Type B pancreatic cell (in vitro differentiated cells): ENCODE measurements at regions not wholly inside any gene's neighbourhood (a gene's known extent, or its start where the extent isn't known, plus 50 kb on each side); places are given as distances from the start of the nearest gene placed in this dataset.

Source experiments
- DNase-seq: peaks from one replicate; pipeline ENCODE4 v3.0.0; 2021; ENCODE audit warnings: mixed read lengths; ENCODE audit not compliant: unreplicated experiment; ENCODE audit errors: extremely low spot score
- H3K27ac Mint-ChIP-seq: 2 replicates; pipeline ENCODE4 v1.8.0; 2021; ENCODE audit warnings: mild to moderate bottlenecking, mixed read lengths
- H3K27me3 Mint-ChIP-seq: 2 replicates; pipeline ENCODE4 v1.8.0; 2021; ENCODE audit warnings: mixed read lengths
- H3K36me3 Mint-ChIP-seq: 2 replicates; pipeline ENCODE4 v1.8.0; 2021; ENCODE audit warnings: mixed read lengths
- H3K4me1 Mint-ChIP-seq: one replicate; pipeline ENCODE4 v1.8.0; 2021; ENCODE audit warnings: mixed read lengths; ENCODE audit not compliant: unreplicated experiment
- H3K4me3 Mint-ChIP-seq: 2 replicates; pipeline ENCODE4 v1.8.0; 2021; ENCODE audit warnings: mild to moderate bottlenecking, mixed read lengths
- H3K9me3 Mint-ChIP-seq: 2 replicates; pipeline ENCODE4 v1.8.0; 2021; ENCODE audit warnings: mixed read lengths
- TF ChIP-seq, protein P1 (sequence below): fragments of 200-600 bp; sonication (generic); conservative IDR thresholded peaks from 2 replicates; pipeline ENCODE4 v1.5.0; 2021; ENCODE audit warnings: antibody characterized with exemption, mild to moderate bottlenecking

DNA sequence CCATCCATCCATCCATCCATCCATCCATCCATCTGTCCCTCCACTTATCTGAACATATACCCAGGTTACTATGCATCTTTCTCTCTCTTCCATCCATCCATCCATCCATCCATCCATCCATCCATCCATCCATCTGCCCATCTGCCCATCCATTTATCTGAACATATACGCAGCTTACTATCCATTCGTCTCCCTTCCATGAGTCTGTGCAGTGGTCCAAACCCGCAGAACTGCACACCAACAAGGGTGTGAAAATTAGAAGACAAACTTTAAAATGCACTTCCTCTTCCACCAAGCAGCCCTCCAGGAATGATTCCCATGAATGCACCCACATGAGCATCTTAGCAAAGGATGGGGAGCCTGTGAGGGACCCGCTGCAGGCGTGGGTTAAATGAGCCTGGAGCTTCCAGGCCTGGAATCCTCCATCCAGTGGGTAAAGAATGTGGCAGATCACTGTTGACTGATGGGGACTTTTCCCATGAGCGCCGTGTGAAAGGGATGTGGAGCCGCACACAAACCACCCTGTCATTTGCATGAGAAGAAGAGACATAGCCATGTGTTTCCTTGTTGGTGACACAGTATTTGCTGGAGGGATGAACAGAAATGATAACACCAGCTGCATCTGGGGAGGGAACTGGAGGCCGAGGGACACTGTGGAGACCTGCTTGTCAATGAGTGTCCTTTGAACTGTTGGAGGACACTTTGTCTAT lies 376.6 kb downstream of the ADGRD1 start:
- Mint-ChIP-seq H3K9me3 (peaks cover 4% of the 10 kb centered on the region), H3K4me1 (no peaks in the 10 kb centered on the region), H3K27me3 (peaks cover 15% of the 10 kb centered on the region), H3K27ac (no peak overlapping the region), H3K36me3 (no peaks in the 10 kb centered on the region), H3K4me3 (no peak overlapping the region)
- TF ChIP-seq, protein P1, sequence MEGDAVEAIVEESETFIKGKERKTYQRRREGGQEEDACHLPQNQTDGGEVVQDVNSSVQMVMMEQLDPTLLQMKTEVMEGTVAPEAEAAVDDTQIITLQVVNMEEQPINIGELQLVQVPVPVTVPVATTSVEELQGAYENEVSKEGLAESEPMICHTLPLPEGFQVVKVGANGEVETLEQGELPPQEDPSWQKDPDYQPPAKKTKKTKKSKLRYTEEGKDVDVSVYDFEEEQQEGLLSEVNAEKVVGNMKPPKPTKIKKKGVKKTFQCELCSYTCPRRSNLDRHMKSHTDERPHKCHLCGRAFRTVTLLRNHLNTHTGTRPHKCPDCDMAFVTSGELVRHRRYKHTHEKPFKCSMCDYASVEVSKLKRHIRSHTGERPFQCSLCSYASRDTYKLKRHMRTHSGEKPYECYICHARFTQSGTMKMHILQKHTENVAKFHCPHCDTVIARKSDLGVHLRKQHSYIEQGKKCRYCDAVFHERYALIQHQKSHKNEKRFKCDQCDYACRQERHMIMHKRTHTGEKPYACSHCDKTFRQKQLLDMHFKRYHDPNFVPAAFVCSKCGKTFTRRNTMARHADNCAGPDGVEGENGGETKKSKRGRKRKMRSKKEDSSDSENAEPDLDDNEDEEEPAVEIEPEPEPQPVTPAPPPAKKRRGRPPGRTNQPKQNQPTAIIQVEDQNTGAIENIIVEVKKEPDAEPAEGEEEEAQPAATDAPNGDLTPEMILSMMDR, result no peak
- DNase-seq, result no peak

DNA sequence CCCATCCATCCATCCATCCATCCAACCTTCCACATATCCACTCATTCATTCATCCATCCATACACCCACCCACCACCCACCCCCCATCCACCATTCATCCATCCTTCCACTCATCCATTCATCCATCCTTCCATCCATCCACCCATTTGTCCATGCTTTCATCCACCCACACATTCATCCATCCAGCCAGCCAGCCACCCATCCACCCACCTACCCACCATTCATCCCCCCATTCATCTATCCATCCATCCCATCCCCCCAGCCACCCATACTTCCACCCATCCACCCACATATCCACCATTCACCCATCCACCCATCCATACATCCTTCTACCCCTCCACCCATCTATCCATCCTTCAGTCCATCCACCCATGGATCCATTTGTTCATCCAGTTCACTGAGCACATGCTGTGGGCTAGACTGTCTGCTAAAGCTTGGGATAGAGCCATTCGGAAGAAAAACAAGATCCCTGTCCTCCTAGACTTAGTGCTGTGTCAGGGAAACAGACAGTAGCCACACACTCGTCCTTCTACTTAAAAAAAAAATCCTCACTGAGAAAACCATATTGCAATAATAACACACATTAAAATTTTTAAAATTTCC lies 377.5 kb downstream of the ADGRD1 start:
- TF ChIP-seq, protein P1, result no peak
- Mint-ChIP-seq H3K27me3 (peaks cover 14% of the 10 kb centered on the region), H3K36me3 (no peaks in the 10 kb centered on the region), H3K27ac (no peak overlapping the region), H3K4me3 (no peak overlapping the region), H3K9me3 (peaks cover 4% of the 10 kb centered on the region), H3K4me1 (no peaks in the 10 kb centered on the region)
- no peak for DNase-seq

DNA sequence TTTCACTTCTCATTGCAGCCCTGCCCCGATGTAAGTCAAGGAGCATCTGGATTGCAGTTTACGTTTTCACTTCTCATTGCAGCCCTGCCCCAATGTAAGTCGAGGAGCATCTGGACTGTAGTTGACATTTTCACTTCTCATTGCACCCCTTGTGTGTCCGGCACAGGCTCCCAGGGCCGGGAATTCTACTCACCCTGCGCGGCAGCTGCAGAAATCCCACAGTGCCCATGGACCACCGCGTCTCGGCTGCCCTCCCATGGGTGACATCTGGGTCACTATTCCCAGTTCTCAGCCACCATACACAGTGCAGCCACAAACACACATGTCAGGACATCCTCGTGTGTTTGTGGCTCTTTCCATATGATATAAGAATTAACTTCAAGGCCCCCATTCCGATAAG lies 378.5 kb downstream of the ADGRD1 start:
- peaks cover 6% of the 10 kb centered on the region for H3K27me3 Mint-ChIP-seq
- no peak overlapping the region for H3K27ac Mint-ChIP-seq
- TF ChIP-seq, protein P1, result no peak
- H3K36me3 Mint-ChIP-seq, result no peaks in the 10 kb centered on the region
- no peak overlapping the region for H3K4me3 Mint-ChIP-seq
- H3K4me1 Mint-ChIP-seq, result no peaks in the 10 kb centered on the region
- DNase-seq, result no peak
- peaks cover 4% of the 10 kb centered on the region for H3K9me3 Mint-ChIP-seq

DNA sequence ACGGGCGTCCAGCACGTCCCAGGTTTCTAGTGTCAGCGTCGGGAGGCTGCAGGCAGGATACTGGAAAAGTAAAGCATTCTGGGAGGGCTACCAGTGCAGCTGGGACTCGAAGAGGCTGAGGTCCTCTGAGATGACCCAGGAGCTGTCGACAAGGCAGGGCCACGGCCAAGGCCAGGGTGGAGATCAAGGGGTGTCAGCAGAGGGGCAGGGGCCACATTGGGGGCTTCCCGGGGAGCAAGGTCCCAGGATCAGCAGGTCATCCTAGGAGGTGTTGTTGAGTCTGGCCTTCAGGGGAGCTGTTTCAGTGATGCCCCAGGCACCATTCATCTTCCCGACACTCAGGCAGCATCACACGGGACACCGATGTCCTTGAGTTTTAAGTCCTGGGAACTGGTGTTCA lies 377.8 kb upstream of the SFSWAP start:
- H3K27ac Mint-ChIP-seq, result no peak overlapping the region
- no peak for DNase-seq

DNA sequence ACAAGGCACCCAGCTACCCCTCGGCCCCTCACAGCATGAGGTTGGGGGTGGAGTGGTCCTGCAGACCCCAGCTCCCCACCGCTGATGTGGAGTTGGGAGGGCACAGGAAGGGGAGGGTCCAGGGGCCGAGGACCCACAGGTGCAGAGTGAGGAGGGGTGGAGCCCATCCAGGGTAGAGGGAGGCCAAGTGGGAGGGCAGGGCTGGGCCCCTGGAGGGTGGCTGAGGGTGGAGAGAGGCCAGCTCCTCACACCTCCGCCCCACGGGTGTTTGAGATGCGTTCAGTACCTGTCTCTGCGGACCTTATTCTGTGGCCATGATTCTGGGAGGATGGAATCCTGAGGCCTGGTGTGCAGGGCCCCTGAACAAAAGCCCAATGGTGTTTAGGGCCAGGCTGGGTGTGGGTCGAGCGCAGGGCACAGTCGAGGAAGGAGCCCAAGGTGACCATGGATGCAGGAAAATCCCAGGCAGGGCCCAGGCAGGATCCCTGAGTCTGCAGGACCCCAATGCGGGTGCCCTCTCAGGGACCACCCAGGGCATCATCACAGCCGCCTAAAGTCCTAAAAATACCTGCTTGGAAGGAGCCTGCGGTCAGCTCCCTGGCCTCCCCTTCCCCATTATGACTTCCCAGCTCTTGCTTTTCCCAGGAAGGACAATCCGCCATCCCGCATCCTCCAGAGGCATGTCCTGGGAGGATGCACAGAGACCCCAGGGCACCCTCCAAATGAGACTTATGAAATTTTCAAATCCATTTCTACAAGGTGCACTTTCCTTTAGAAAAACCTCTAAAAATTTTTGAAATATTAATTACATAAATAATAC lies 377.1 kb upstream of the SFSWAP start:
- Mint-ChIP-seq H3K36me3 (no peaks in the 10 kb centered on the region), H3K27me3 (peaks cover 13% of the 10 kb centered on the region), H3K4me3 (no peak overlapping the region), H3K4me1 (no peaks in the 10 kb centered on the region), H3K27ac (no peak overlapping the region), H3K9me3 (peaks cover 4% of the 10 kb centered on the region)
- TF ChIP-seq, protein P1, result no peak
- DNase-seq, result no peak

More for the DNA sequence above, 377.8 kb upstream of the SFSWAP start:
- H3K4me3 Mint-ChIP-seq, result no peak overlapping the region
- H3K4me1 Mint-ChIP-seq, result no peaks in the 10 kb centered on the region
- H3K27me3 Mint-ChIP-seq, result peaks cover 6% of the 10 kb centered on the region
- H3K36me3 Mint-ChIP-seq, result no peaks in the 10 kb centered on the region
- TF ChIP-seq, protein P1, result no peak
- H3K9me3 Mint-ChIP-seq, result peaks cover 4% of the 10 kb centered on the region
